MM.1S (cell line): ENCODE measurements at regions not wholly inside any gene's neighbourhood (a gene's known extent, or its start where the extent isn't known, plus 50 kb on each side); places are given as distances from the start of the nearest gene placed in this dataset.

Experiments used
- DNase-seq: peaks from one replicate; pipeline ENCODE4 v3.0.0-alpha.2; 2015
- H2AFZ ChIP-seq: fragments of 300-600 bp; sonication (generic); 2 replicates; pipeline ENCODE4 v1.6.0; 2016; ENCODE audit warnings: antibody characterized with exemption, low read length
- H3F3A ChIP-seq: fragments of 300-600 bp; sonication (generic); 2 replicates; pipeline ENCODE4 v1.6.1; 2016; ENCODE audit warnings: mild to moderate bottlenecking, antibody characterized with exemption, low read length, moderate library complexity, mixed read lengths; ENCODE audit not compliant: insufficient read depth
- H3K27ac ChIP-seq: fragments of 300-600 bp; sonication (generic); 2 replicates; pipeline ENCODE4 v1.5.1; 2016; ENCODE audit warnings: mild to moderate bottlenecking, low read length
- H3K27me3 ChIP-seq: fragments of 300-600 bp; sonication (generic); replicated peaks from 2 replicates; pipeline ENCODE4 v1.6.0; 2016; ENCODE audit warnings: low read length; ENCODE audit not compliant: insufficient read depth
- H3K36me3 ChIP-seq: fragments of 300-600 bp; sonication (generic); replicated peaks from 2 replicates; pipeline ENCODE4 v1.6.1; 2016; ENCODE audit warnings: mild to moderate bottlenecking, low read length, mixed read lengths; ENCODE audit not compliant: insufficient read depth
- H3K4me1 ChIP-seq: fragments of 300-600 bp; sonication (generic); 2 replicates; pipeline ENCODE4 v1.6.1; 2016; ENCODE audit warnings: low read length, mixed read lengths
- H3K4me2 ChIP-seq: fragments of 300-600 bp; sonication (generic); 2 replicates; pipeline ENCODE4 v1.6.0; 2016; ENCODE audit warnings: low read depth, low read length
- H3K4me3 ChIP-seq: fragments of 300-600 bp; sonication (generic); 2 replicates; pipeline ENCODE4 v1.5.1; 2016; ENCODE audit warnings: low read length, mixed read lengths
- H3K79me2 ChIP-seq: fragments of 300-600 bp; sonication (generic); 2 replicates; pipeline ENCODE4 v1.6.1; 2016; ENCODE audit warnings: mixed run types, low read length, mixed read lengths
- H3K9ac ChIP-seq: fragments of 300-600 bp; sonication (generic); 2 replicates; pipeline ENCODE4 v1.6.1; 2016; ENCODE audit warnings: low read length, mixed read lengths
- H3K9me2 ChIP-seq: fragments of 300-600 bp; sonication (generic); replicated peaks from 2 replicates; pipeline ENCODE4 v1.6.1; 2016; ENCODE audit warnings: mild to moderate bottlenecking, low read length, mixed read lengths; ENCODE audit not compliant: insufficient read depth
- H3K9me3 ChIP-seq: fragments of 300-600 bp; sonication (generic); replicated peaks from 2 replicates; pipeline ENCODE4 v1.6.1; 2016; ENCODE audit warnings: mild to moderate bottlenecking, low read length, mixed read lengths; ENCODE audit not compliant: insufficient read depth
- H4K20me1 ChIP-seq: fragments of 300-600 bp; sonication (generic); 2 replicates; pipeline ENCODE4 v1.6.1; 2016; ENCODE audit warnings: mild to moderate bottlenecking, low read length, moderate library complexity, mixed read lengths; ENCODE audit not compliant: insufficient read depth
- EZH2 ChIP-seq: fragments of 300-600 bp; sonication (generic); optimal IDR thresholded peaks from 2 replicates; pipeline ENCODE3; 2017; ENCODE audit warnings: low read depth, mild to moderate bottlenecking, antibody characterized with exemption, low read length, mixed read lengths
- EZH2phosphoT487 ChIP-seq: fragments of 300-600 bp; sonication (generic); IDR thresholded peaks from 2 replicates; pipeline ENCODE4 v1.6.1; 2018; ENCODE audit warnings: antibody characterized with exemption, low read length
- TF ChIP-seq, protein P1 (sequence below): fragments of 300-600 bp; sonication (generic); IDR thresholded peaks from 2 replicates; pipeline ENCODE4 v1.5.1; 2016; ENCODE audit warnings: antibody characterized with exemption, low read length, mixed read lengths

DNA sequence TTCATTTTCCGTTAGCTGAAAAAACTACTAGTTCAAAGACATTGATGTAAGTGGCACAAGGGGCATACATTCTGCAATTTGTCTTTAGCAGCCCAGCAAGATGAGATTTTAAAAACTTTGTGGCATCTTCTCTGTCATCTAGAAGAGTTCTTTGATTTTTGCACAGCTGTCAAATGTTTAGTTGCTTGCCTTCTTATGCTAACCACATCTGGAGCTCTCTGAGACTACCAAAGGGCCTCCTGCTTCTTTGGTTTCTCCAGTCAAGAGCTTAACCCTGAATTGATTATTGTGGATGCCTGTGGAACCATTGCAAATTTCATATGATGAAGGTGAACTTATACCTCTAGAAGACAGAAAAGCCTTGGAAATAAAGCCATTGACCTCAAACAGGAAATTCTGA lies 468.7 kb upstream of the RGMA start:
- Histone ChIP-seq H3K79me2 (no peaks in the 10 kb centered on the region), H3K4me3 (no peak overlapping the region), H3K9me3 (no peaks in the 10 kb centered on the region), H3K9ac (no peak overlapping the region), H4K20me1 (no peaks in the 10 kb centered on the region), H3K4me2 (no peak overlapping the region), H3K27ac (no peak overlapping the region), H2AFZ (no peak overlapping the region), H3K4me1 (no peaks in the 10 kb centered on the region), H3F3A (no peaks in the 10 kb centered on the region), H3K9me2 (no peaks in the 10 kb centered on the region), H3K36me3 (no peaks in the 10 kb centered on the region), H3K27me3 (no peaks in the 10 kb centered on the region)
- no peak for DNase-seq
- no peak for TF ChIP-seq EZH2
- no peak for TF ChIP-seq EZH2phosphoT487
- TF ChIP-seq, protein P1, sequence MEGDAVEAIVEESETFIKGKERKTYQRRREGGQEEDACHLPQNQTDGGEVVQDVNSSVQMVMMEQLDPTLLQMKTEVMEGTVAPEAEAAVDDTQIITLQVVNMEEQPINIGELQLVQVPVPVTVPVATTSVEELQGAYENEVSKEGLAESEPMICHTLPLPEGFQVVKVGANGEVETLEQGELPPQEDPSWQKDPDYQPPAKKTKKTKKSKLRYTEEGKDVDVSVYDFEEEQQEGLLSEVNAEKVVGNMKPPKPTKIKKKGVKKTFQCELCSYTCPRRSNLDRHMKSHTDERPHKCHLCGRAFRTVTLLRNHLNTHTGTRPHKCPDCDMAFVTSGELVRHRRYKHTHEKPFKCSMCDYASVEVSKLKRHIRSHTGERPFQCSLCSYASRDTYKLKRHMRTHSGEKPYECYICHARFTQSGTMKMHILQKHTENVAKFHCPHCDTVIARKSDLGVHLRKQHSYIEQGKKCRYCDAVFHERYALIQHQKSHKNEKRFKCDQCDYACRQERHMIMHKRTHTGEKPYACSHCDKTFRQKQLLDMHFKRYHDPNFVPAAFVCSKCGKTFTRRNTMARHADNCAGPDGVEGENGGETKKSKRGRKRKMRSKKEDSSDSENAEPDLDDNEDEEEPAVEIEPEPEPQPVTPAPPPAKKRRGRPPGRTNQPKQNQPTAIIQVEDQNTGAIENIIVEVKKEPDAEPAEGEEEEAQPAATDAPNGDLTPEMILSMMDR: no peak

DNA sequence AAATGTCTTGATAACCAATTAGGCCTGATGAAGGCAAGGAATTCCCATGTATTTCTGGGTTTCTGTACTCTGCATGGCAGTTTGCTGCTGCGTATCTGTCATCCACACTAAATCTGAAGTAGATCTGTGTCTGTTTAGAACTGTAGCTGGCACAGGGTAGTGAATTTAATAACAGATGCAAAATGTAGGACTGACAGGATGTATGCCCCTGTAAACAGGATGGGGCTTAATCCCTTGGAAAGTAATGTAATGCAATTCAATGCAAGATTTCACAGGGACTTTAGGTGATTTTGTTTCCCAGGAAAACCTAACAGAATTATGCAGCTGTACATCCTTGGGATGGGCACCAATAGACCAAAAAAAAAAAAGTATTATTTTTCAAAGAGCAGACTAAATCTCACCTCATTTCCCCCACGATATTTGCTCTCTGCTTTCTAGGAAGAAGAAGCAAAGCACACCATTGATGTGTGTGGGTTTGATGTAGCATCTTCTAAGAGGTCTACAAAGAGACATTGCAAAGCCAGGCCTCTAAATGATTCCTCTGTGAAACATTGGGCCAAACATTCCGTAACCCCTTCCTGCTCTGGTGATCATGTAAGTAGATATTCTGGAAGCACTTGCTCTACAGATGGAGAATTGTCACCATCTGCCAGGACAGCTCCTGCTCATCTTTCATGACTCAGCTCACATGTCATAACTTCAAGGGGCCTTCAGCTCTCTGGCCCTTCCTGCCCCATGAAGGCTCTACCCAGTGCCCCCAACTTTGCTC lies 464.3 kb upstream of the RGMA start:
- H2AFZ ChIP-seq: no peak overlapping the region
- no peaks in the 10 kb centered on the region; the same call in 1 of the 2 replicates for H3K36me3 ChIP-seq
- H3K4me2 ChIP-seq: no peak overlapping the region
- H4K20me1 ChIP-seq: no peaks in the 10 kb centered on the region
- H3K4me1 ChIP-seq: no peaks in the 10 kb centered on the region
- DNase-seq: no peak
- H3K9me2 ChIP-seq: no peaks in the 10 kb centered on the region
- no peaks in the 10 kb centered on the region for H3K27me3 ChIP-seq
- H3K4me3 ChIP-seq: no peak overlapping the region
- TF ChIP-seq EZH2phosphoT487 (no peak), EZH2 (no peak)
- TF ChIP-seq, protein P1: no peak
- no peaks in the 10 kb centered on the region for H3K9me3 ChIP-seq
- no peak overlapping the region for H3K27ac ChIP-seq
- H3K9ac ChIP-seq: no peak overlapping the region
- H3K79me2 ChIP-seq: no peaks in the 10 kb centered on the region
- H3F3A ChIP-seq: no peaks in the 10 kb centered on the region

DNA sequence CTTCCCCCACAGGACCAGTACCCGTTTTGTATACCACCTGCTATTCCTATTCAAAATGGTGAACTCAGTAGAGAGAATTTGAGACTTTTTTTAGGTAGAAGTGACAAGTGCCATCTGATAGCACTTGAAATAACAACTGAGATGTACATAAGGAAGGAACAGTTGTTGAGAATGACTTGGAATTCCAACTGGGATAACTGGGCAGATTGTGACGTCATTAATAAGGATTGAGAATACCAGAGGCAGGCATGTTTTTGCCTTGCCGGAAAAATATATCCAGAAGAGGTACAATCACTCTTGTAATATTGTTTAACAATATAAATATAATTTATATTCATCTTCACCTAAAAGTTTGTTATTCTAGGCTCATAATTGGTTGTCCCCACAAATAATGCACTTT lies 454.1 kb upstream of the RGMA start:
- TF ChIP-seq EZH2: no peak
- no peaks in the 10 kb centered on the region for H3F3A ChIP-seq
- no peak overlapping the region for H3K4me3 ChIP-seq
- H3K4me1 ChIP-seq: no peaks in the 10 kb centered on the region
- no peaks in the 10 kb centered on the region for H3K9me3 ChIP-seq
- no peak for DNase-seq
- H3K27ac ChIP-seq: no peak overlapping the region
- no peak overlapping the region for H3K4me2 ChIP-seq
- no peaks in the 10 kb centered on the region for H4K20me1 ChIP-seq
- no peaks in the 10 kb centered on the region for H3K9me2 ChIP-seq
- H3K79me2 ChIP-seq: no peaks in the 10 kb centered on the region
- H3K36me3 ChIP-seq: no peaks in the 10 kb centered on the region
- H3K27me3 ChIP-seq: no peaks in the 10 kb centered on the region
- no peak overlapping the region for H2AFZ ChIP-seq
- no peak overlapping the region for H3K9ac ChIP-seq

DNA sequence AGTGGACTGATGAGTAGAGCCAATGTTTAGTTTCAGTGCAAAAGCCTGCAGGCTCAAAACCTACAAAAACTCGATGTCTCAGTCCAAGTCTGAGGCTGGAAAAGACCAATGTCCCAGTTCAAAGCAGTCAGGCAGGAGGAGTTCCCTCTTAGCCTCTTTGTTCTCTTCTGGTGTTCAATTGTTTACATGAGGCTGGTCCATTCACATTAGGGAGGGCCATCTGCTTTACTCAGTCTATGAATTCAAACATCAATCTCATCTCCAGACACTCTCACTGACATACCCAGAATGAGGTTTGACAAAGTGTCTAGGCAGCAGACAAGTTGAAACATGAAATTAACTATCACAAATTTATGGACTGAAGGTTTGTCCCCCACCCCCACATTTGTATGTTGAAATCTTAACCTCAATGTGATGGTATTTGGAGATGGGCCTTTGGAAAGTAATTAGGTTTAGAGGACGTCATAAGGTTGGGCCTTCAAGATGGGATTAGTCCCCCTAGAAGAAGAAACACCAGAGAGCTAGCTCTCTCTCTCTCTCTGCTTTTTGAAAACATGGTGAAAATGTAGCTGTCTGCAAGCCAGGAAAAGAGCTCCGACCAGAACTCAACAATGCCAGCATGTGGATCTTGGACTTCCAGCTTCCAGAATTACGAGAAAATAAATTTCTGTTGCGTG lies 438.5 kb upstream of the RGMA start:
- no peak for TF ChIP-seq EZH2
- TF ChIP-seq, protein P1: no peak
- no peak for TF ChIP-seq EZH2phosphoT487
- no peaks in the 10 kb centered on the region for H3K9me3 ChIP-seq
- no peaks in the 10 kb centered on the region for H3K79me2 ChIP-seq
- H3K27me3 ChIP-seq: no peaks in the 10 kb centered on the region
- H4K20me1 ChIP-seq: no peaks in the 10 kb centered on the region
- no peak overlapping the region for H3K4me2 ChIP-seq
- no peak overlapping the region for H3K27ac ChIP-seq
- no peak overlapping the region for H3K4me3 ChIP-seq
- DNase-seq: no peak
- no peaks in the 10 kb centered on the region for H3K36me3 ChIP-seq
- no peak overlapping the region for H2AFZ ChIP-seq
- no peaks in the 10 kb centered on the region for H3K4me1 ChIP-seq
- no peak overlapping the region for H3K9ac ChIP-seq
- no peaks in the 10 kb centered on the region for H3K9me2 ChIP-seq
- H3F3A ChIP-seq: no peaks in the 10 kb centered on the region
